ENCODE measurements at regions not wholly inside any gene's neighbourhood (a gene's known extent, or its start where the extent isn't known, plus 50 kb on each side); places are given as distances from the start of the nearest gene placed in this dataset.

DNA sequence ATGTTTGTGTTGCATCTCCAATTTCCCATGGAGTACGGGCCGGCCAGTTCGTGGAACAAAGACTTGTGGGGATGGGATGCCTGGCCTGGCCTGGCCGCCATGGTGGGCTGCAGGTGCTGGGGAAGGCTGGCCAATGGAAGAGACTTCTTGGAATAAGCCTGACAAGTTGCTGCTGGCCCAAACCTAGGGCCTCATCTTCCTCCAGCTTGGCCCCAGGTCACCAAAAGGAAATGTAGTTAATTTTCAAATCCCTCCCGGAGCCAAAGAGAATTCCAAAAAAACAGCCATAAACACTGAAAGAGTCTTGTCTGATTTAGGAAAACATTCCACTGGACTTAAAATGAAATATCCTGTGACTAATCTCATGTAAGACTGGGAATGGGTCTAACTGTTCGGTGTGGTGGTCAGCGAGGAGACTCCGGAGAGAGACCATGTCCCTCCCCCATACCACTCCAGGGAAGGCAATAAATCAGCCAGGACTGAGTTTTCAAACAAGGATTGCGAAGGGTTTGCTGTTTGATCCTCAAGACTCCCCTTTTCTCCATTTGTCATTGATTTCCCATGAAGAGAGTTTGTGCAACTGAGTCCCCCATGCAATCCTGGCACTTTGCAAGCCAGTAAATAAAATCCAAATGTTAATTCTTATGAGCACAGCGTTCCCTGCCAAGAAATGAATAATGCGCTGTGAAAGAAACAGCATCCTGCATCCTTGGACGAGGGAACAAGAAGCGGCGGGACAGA, 128.7 kb upstream of the HABP2 start:
- DNase-seq = no peak

DNA sequence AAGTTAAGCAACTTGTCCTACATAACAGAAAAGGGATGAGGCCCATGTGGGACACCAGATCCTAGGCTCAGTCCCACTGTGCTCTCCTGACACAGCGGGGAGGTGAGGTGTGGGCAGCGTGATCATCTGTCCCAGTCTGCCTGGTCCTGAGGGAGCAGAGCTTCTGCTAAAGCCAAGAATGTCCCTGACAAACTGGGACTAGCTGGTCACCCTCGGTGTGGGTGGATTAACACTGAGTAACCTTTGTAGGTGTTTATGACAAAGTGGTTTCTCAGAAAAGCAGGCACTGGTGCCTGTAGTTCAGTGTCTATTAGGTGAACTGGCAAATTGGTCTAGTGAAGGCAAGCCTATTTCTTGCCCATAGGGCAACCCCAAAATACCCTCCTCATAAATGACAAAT, 127.8 kb upstream of the HABP2 start:
- no peak for DNase-seq

DNA sequence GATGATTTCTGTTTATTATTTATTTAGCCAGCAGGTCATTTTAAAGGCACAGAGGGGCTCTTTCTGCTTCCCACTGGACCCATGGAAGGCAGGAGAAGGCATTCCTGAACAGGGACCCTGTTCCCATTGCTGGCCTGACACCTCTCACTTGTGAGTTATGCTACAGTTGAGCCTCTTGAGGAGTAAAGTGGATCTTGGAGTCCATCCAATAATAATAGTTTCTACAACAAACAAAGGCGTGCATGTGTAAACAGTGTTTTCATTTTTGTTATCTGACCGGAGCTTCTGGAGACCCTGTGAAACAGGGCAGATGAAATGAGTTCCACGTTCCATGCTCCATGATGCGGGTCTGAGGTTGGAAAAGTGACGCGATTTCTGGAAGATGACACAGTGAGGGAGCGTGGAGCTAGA, 127.3 kb upstream of the HABP2 start:
- no peak for DNase-seq

DNA sequence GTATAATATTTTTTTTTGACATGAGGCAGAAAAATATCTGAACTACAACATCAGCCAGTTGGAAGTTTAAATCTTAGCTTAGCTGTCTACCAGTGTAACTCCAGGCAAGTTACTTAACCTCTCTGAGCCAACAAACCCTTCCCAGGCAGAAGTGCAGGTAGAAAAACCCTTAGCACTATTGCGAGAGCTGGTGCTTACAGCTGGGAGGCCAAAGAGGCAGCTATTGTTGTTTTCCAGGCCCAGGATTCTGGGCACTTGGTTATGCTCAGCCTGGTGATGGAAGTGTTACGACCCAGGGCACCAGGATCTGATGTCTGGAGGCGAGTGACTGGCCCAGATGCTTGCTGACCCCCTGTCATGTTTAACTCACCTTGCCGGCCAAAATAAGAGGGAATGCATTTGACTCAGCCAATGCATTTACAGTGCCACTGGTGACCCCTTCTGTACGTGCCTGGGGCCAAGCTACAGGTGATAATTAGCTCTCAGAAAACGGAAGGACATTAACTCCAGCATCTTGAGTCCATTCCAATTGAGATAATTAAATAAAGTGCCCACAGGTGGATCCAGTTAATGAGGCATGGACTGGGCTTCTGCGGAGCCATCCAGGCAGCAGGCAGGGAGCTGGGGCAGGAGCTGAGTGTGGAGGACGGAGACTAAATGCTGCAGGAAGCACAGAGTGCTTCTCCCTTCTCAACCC, 126.5 kb upstream of the HABP2 start:
- DNase-seq = no peak

DNA sequence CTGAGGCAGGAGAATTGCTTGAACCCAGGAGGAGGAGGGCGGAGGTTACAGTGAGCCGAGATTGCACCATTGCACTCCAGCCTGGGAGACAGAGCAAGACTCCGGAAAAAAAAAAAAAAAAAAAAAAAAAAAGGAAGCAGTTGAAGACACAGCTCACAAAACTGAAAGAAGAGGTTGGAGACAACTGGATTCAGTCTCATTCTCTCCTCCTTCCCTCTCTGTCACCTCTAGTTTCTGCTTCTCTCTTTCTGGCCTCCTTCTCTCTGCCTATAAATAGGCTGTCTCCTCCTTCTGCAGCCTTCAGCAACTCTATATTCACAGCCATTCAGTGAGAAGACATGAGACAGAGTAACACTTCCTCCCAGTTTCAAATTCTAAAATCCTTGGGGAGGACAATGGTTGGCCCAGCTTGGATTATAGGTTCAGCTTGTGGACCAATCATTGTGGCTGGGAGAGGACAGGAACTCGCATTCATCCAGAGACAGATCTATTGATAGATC, 125.6 kb upstream of the HABP2 start:
- DNase-seq = no peak

DNA sequence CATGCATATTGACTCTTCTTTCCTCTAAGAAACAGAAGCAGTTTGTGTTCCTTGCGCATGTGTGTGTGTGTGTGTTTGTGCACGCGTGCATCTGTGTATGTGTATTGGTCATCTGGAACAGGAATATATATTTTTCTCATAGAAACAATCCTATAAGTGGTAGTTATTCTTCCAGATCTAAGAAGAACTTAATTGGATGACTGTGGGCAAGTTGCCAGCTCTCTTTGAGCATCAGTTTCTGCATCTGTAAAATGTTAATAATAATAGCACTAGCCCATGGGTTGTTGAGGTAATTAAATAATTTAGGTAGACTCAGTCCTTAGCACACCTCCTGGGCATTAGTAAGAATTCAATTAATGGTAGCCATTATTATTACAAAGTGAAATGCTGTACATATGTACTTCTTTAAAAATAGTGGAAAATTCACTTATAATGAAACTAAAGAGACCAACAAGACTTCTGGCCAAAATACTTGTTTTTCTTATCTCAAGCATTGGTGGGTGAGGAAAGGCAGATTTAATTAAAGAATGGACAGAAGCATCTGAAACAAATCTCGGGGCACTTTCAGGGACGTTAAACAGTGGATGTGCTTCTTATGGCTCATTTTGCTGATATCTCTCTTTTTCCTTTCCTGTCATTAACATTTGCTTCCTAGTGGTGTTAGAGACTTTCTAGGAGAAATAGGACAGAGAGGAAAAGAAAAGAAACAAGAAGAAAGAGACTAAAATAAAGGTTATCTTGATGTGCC, 124.9 kb upstream of the HABP2 start:
- no peak for DNase-seq

DNA sequence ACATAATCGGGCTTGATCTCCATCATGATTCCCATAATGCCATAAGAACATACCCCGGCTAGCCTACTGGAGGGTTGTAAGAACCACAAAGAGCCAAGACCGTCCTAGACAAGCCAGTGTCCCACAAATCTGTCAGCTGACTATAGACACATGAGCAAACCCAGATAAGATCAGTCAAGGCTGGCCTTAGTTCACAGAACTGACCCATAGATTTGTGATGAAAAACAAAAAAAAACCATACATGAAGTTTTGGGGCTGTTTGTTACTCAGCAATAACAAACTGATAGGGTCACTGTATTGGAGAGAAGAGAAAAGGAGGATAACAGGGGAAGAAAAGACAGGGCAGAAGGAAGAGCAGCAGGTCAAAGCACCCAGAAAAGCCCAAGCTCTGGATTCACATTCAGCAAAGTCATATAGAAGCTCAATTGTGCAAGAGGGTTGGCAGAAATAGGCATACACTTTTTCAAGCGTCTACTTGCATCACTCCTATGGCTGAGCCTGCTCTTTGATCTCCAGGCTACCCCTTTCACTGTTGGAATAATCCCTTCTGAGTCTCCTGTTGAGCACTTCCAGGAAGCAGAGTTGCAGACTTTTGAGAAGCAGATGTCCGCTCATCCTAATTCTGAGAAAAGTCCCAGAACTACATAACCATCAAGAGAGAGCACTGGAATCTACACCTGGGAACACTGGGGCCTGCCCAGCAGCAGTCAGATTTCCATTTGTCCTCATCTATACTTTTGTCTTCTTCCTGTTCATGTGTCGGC, 122.0 kb upstream of the HABP2 start:
- no peak for DNase-seq

DNA sequence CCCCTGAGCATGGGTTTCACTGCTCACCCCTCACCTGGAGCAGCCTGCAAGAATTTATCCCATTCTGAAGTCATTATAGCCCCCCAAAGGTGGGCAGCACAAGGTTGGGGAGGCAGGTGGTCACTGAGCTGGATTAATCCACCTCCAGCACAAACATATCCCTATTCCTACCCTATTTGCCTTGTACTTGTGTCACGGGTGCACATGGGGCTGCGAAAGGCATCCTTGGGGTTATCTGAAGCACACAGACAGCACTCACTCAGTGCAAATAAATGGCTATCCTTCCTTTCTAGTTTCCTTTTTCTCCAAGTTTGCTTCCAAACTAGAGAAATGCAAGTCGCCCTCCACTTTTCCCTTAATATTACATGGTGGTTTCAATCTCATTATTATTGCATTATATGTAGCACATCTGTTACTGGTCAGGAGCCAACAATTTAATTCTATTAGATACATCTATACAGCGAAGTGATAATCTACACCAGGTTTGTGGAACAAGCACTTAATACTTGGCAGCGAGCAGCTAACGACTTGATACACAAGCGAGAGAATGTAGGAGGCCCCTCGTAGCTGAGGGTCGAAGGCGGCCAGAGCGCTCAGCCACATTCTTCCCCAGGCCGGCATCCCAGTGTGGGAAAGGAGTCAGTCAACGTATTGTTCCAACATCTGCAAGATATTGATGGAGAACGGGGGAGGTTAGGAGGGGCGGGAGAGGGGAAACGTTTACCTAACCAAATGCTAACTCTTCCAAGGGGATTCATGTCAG, 121.3 kb upstream of the HABP2 start:
- no peak for DNase-seq

DNA sequence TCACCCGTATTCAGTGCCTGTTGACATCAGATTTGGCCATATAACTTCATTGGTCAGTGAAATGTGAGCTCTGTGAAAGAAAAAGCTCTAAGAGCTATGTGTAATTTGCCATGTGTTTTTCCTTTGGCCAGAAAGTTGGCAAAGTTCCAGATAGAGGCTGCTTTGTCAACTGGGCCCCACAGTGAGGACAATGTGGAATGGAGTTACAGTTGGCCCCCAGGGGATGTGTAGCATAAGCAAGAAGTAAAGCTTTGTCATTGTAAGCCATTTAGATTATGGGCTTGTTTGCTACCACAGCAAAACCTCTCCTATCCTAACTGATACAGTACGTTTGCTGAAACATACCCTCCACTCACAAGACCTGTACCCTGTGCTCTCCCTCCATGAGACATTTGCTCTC, 119.1 kb upstream of the HABP2 start:
- DNase-seq = no peak

DNA sequence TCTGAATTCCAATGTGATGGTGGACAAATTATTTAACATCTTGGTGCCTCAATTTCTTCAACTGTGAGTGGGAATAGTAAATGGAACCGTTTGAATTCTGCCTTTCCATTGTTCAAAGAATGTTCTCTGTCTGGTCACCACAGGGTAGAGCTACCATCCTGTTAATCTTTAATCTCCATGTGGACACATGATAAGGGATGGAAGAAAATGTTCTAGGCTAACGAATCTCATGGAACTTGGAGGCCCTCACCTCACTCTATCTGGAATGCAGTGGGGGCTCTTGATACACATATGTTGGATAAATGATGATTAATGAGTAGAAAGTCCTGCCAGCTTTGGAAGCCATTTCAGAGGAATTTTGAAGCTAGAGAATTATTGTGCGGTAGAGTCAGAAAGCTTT, 118.5 kb upstream of the HABP2 start:
- DNase-seq = no peak

DNA sequence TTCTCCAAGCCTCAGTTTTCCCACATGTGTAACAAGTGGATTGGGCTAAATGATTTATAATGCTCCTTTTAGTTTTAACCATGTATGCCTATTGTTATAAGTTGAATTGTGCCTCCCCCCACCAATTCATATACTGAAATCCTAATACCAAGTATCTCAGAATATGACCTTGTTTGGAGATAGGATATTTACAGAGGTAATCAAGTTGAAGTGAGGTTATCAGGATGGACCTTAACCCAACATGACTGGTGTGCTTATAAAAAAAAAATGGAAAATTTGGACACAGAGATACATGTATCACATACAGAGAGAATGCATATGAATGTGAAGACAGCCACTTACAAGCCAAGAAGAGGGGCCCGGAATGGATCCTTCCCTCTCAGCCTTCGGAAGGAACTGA, 117.9 kb upstream of the HABP2 start:
- no peak for DNase-seq

DNA sequence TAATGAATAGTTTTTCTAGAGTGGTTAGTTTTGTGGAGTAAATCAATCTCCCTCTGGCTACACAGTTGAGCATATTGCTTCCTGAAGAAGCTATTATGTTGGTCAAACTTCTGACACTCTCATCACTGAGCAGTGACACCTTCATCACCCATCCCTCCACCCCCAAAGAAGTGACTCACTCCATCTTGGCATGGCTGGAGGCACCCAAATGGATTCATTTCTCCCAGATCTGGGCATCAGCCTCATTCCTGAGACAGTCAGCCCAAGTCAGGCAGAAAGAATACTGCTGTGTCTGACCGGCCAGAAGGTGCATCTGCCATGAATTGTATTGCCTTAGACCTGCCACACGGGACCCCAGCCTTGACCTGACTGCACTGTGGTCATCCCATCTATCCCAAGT, 117.0 kb upstream of the HABP2 start:
- no peak for DNase-seq

DNA sequence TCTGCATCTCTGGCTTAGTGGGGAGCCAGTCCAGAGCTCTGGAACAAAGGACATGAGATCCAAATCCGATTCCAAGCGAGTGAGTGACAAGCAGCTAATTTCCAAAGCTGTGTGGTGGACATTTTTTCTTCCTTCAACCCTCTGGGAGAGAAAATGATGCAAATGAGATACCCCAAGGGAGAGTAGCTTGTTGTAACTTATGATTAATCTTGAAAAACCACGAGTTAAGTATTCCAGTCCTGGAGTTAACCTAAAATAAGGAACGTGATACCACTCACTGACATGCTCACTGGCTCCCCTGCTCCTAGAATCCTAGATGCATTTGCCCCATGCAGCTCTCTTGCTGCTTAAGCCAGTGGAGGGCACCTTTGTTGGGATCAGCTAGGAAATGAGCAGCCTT, 116.0 kb upstream of the HABP2 start:
- no peak for DNase-seq

DNA sequence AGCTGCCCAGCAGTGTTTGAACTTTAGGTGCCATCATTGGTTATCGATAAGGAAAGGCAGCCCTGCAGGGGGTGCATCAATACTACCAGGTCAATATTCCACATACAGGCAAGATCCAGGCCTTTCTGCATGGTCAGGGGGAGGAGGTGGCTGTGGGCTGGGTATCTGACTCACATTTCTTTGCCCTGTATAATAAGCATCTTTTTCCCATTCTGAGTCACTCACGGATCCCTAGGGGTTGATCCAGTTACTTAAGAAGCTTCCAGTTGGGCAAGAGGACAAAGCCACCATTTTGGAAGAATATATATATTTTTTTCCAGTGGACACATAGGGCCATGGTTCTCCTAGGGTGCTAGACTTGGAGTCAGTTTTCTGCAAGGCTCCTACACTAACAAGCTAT, 114.2 kb upstream of the HABP2 start:
- no peak for DNase-seq

DNA sequence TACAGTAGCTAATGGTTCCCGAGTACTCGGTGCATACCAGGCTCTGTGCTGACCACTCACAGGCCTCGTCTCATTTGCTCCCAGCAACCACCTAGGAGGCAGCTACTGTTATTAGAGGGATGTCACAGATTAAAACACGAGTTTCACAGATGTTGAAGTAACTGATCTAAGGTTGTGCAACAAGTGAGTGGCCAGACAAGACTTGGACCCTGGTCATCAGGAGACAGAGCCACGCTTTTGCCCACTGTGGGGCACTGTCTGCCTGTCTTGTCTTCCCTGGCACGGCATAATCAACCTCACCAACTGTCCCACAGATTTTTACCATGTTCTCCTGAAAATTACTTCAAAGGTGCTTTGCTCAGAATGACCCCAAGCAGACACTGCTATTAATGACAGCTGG, 111.6 kb upstream of the HABP2 start:
- DNase-seq = no peak

DNA sequence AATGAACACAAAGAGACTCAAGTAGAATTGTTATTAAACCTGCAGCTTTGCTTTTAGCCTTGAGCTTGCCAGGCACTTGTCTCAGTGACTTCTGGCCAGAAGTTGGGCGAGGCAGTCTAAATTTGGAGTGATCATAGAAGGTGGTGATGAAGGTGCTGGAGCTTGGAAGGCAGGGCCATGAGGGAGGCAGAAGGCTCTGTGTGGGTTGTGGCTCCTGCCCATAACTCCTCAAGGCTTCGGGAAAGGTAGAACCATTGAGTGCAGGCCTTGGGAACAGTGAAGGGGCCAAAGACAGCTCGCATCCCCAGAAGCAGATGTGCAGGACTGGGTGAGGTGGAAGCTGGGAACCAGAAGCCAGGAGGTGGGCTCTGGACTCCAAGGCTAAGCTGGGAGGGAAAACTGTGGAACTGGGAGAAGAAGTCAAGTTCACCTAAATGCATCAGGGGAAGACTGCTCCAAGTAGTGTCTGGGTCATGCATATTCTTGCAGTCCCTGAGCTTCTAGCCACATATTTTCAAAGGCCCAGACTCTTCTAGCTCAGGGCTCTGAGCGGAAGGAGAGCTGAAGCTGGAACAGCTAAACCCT, 111.1 kb upstream of the HABP2 start:
- no peak for DNase-seq

DNA sequence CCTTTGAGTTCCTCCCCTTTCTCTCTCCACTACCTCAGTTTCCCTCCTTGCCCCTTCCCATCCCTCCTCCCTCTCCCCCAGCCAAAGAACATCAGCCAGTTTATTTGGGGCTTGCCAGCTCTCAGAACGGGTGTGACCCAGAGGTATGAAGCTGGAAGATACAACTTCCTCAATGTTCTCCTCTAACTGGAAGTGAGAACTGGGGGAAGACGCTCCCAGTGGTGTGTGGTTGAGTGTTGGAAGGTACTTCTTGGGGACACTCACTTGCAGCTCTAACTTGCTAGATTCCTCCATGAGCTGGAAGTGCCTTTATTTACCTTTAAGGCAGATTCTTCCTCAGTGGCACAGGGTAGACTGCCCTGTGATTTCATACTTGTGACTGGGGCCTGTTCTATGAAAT, 110.5 kb upstream of the HABP2 start:
- DNase-seq = no peak

DNA sequence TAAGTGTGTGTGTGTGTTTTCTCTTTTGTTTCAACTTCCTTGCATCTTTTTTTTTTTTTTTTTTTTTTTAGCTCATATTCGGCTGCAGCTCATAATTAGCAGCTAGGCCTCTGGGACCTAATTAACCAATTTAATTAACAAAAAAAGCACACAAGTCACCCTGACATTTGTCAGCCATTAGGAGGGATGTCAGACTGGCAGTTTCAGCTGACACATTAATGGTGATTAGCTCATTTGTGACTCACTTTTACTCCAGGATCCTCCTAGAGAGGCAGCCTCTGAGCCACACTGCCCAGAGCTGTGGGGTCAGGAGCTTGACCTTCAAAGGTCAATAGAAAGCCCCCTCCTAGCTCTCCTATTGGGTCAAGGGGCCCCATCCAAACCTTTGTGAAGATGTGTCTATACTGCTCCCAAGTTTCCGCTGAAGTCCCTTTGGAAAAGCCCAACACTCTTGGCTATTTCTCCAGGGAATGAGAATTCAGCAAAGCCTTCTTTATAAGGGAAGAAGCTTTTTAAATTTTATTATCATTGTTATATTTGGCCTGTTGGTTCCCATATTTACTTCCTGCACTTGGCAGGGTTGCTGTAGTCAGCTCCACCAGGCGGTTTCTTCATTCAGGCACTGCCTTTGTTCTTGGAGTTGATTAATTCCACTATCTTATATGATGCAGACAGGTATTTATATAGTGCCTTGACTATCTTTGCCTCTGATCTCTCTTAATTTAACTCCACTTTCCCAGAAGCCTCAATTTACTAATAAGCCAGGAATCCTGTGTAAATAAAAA, 109.5 kb upstream of the HABP2 start:
- DNase-seq = no peak

DNA sequence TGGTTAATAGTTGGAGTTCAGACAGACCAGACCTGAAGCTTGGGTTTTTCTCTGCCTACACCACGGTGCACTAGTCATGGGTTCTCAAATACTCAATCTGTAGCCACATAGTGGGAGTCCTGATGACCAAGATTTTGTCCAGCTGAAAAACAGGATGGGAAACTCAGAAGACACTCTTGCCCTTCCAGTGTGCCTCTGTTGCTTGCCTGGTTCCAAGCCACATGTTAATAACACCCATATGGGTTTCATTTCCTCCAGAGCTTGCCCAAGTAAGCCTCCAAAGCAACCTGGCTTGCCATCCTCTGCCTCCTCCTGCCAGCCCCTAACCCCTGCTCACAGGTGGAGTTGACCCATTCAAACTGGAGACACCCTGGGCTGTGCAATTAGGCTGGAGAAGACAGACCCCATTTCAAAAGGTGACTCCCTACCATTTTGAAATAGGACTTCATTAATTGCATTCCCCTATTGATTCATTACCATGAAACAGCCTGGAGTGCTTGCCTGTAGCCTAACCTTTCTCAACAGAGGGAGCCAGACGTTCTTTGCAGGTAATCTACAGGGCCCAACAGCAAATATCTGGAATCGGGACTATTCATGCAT, 108.0 kb upstream of the HABP2 start:
- DNase-seq = no peak

DNA sequence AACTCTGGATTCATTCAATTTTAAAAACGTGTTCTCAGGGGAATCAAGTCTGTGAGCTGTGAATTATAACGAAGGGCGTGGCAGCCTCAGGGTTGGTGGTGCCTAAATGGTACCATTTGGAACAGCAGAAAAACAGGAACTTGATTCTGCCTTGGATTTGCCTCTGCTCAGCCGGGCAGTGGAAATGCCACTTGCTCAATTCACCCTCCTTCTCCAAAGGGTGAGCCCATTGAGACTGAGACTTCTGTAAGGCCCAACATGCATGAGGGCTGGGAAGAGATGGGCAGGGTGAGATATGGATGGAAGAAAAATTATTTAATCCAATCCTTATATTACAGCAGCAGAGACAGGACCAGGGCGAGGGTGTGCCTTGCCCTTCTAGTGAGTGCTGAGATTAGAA, 107.1 kb upstream of the HABP2 start:
- DNase-seq = no peak

DNA sequence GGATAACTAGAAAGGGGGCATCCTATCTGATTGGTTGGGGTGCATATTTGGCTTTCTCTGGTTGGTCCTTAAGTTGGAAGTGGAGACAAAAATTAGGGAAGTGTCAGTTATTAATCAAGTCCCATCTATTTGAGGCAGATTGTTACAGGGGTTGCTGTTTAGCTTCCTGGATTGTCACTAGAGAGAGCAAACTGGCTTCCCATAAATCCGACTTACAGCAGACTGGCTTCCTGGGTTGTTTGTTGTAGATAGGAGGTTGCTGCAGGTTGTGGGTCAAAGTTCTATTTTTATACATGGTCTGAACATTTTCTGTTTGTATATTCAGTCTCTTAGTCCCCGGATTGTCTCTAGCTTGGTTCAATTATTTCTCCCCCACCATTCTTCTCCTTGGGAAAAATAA, 106.1 kb upstream of the HABP2 start:
- DNase-seq = no peak

Measured in NCI-H2107 (cell line).